Testis (tissue), 2 donors: ENCODE measurements at regions not wholly inside any gene's neighbourhood (a gene's known extent, or its start where the extent isn't known, plus 50 kb on each side); places are given as distances from the start of the nearest gene placed in this dataset.

Experiments used
- DNase-seq: peaks from one replicate; pipeline ENCODE4 v3.0.0-alpha.2; 2019
- H3K27ac ChIP-seq, 2 donors: fragments of 200-600 bp; sonication (generic); one replicate each; pipeline ENCODE4 v1.5.1; 2019
- H3K27me3 ChIP-seq: fragments of 200-600 bp; sonication (generic); one replicate; pipeline ENCODE4 v1.5.1; 2019
- H3K36me3 ChIP-seq: fragments of 200-600 bp; sonication (generic); one replicate; pipeline ENCODE4 v1.5.1; 2017; ENCODE audit warnings: low read depth; ENCODE audit errors: missing control alignments
- H3K4me1 ChIP-seq: fragments of 200-600 bp; sonication (generic); one replicate; pipeline ENCODE4 v1.5.1; 2019
- H3K4me3 ChIP-seq, 2 donors: fragments of 200-600 bp; sonication (generic); one replicate each; pipeline ENCODE4 v1.5.1; 2017 to 2019
- H3K9me3 ChIP-seq: fragments of 200-600 bp; sonication (generic); one replicate; pipeline ENCODE4 v1.5.1; 2017
- POLR2A ChIP-seq: fragments of 450-650 bp; IDR thresholded peaks from one replicate; pipeline ENCODE4 v1.6.1; 2017; ENCODE audit warnings: antibody characterized with exemption, mild to moderate bottlenecking, moderate library complexity
- WGBS, 2 donors: methylation state at CpG; one replicate each; pipeline ENCODE4 v1.1.5; 2018; 5-methylcytosine and 5-hydroxymethylcytosine counted together
- intact Hi-C: fragments of 100-400 bp; cut with DNase I; formaldehyde crosslinking; loops from one replicate; pipeline ENCODE4 v1.15.1; 2023; ENCODE audit warnings: low total_unique reads
- TF ChIP-seq, protein P1 (sequence below), 3 experiments: fragments of 450-650 bp in 2 of 3; fragments of 200-600 bp in 1 of 3; sonication (generic) in 1 of 3; IDR thresholded peaks; one replicate each; pipeline ENCODE4 v1.5.1; 2016 to 2019; ENCODE audit warnings: antibody characterized with exemption in 3 of 3, mild to moderate bottlenecking in 2 of 3, moderate library complexity in 1 of 3

DNA sequence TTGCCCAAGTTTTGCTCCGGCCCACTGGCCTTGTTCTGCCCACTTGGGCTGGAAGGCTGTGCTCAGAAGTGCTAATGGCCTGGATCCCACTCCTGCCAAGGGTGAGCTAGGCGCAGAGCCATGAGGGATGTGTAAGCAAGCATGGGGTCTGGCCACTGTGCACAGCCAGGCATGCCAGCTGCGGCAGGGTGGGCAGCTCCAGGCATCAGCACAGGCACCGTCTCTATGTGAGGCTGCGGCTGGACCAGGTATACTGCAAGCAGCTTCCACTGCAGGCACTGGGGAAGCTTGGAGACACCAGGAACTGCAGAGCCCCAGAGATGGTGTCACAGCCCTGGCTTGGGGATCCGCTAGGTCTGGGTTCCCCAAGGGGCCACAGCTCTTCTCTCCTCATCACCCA, 264.9 kb downstream of the LRIG3 start:
- Histone ChIP-seq H3K36me3 (no peaks in the 10 kb centered on the region), H3K27me3 (no peaks in the 10 kb centered on the region), H3K27ac (no peak overlapping the region), H3K9me3 (no peaks in the 10 kb centered on the region), H3K4me1 (no peaks in the 10 kb centered on the region), H3K4me3 (no peak overlapping the region)
- 73 to 83% methylated on average over 3 to 6 of the region's 6 CpGs for WGBS, 2 donors
- intact Hi-C loops: no loop called here
- DNase-seq: no peak
- no peak for TF ChIP-seq POLR2A
- TF ChIP-seq, protein P1, sequence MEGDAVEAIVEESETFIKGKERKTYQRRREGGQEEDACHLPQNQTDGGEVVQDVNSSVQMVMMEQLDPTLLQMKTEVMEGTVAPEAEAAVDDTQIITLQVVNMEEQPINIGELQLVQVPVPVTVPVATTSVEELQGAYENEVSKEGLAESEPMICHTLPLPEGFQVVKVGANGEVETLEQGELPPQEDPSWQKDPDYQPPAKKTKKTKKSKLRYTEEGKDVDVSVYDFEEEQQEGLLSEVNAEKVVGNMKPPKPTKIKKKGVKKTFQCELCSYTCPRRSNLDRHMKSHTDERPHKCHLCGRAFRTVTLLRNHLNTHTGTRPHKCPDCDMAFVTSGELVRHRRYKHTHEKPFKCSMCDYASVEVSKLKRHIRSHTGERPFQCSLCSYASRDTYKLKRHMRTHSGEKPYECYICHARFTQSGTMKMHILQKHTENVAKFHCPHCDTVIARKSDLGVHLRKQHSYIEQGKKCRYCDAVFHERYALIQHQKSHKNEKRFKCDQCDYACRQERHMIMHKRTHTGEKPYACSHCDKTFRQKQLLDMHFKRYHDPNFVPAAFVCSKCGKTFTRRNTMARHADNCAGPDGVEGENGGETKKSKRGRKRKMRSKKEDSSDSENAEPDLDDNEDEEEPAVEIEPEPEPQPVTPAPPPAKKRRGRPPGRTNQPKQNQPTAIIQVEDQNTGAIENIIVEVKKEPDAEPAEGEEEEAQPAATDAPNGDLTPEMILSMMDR (IDR thresholded peaks at IDR 0.05): no peak

DNA sequence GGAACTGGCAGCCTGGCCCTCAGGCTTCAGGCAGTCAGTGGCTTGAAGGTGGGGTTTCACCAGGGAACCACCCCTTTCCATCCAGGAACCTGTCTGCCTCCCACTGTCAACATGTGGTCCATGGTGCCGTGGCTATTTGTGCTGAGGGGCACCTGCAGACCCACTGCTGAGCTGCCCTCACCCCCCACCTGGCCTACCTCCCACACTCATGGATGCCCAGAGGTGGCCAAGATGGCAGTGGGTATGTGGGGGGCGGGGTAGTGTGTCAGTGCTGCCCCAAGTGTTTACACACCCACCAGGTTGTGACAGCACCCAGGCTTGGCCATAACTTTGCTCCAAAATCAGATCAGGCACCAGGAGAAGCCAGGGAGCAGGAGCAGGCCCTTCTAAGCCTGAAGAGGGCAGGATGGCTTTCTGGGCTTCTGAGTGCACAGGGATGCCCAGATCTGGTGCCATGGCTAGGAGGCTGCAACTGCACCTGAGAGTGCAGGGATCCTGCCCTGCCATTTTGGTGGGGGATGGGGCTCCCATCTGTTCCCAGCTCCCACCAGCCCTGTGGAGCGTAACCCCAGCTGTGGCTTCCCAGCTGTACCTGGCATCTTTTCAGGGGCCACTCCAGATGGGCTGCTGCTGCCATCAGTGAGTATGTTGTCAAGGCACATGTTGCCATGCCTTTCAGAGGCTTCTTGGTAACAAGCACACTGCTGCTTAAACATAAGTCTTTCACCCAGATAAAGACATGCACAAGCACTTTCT, 263.9 kb downstream of the LRIG3 start:
- Histone ChIP-seq H3K9me3 (no peaks in the 10 kb centered on the region), H3K4me3 (no peak overlapping the region), H3K4me1 (no peaks in the 10 kb centered on the region), H3K36me3 (no peaks in the 10 kb centered on the region), H3K27me3 (no peaks in the 10 kb centered on the region), H3K27ac (no peak overlapping the region)
- DNase-seq: no peak
- intact Hi-C loops: no loop called here
- 100% methylated on average over 1 to 3 of the region's 3 CpGs for WGBS, 2 donors
- TF ChIP-seq POLR2A: no peak
- TF ChIP-seq, protein P1 (IDR thresholded peaks at IDR 0.05): no peak

DNA sequence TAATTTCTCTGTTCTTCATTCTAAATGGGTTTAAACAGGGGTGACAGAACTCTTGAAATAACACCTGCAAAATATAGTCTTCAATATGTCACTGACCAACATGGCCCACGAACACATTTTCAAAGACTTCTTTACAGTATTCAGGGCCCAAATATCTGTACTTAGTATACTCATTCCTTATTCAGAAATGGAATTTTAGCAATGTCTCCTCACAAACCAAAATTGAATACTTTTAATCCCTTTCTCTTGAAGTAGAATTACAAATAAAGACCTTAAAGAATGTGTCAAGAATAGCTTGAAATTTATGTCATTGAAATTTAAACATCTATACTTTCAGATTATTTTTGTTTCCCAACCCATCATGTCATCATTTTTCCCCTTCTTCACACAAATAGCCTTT, 263.1 kb downstream of the LRIG3 start:
- Histone ChIP-seq H3K36me3 (no peaks in the 10 kb centered on the region), H3K27me3 (no peaks in the 10 kb centered on the region), H3K4me3 (no peak overlapping the region), H3K27ac (no peak overlapping the region), H3K9me3 (no peaks in the 10 kb centered on the region), H3K4me1 (no peaks in the 10 kb centered on the region)
- TF ChIP-seq POLR2A: no peak
- TF ChIP-seq, protein P1 (IDR thresholded peaks at IDR 0.05): no peak
- no peak for DNase-seq
- WGBS, 2 donors: 67 to 83% methylated on average over 1 of the region's 1 CpG
- intact Hi-C loops: no loop called here

DNA sequence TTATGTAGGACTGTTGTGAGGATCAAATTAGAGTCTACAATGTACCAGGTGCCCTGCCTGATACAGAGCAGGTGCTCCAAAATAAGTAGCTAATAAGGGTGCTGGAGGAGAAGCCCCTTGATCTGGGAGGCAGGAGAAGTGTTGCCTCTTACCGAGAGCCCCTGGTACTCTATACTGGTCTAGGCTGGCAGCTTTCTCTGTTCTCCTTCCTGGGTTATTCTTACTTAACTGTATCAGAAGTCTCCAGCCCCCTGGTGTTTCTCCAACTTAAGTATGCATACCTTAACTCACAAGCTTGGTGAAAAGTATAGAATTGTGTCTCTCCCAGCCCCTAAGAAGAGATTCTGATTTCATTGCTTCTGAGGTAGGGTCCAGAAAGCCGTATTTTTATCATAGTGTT, 254.9 kb downstream of the LRIG3 start:
- H3K27ac ChIP-seq: no peak overlapping the region
- TF ChIP-seq, protein P1 (IDR thresholded peaks at IDR 0.05): no peak
- TF ChIP-seq POLR2A: no peak
- H3K9me3 ChIP-seq: no peaks in the 10 kb centered on the region
- WGBS, 2 donors: 89 to 96% methylated on average over 2 of the region's 2 CpGs
- H3K27me3 ChIP-seq: no peaks in the 10 kb centered on the region
- H3K36me3 ChIP-seq: no peaks in the 10 kb centered on the region
- no peaks in the 10 kb centered on the region for H3K4me1 ChIP-seq
- no peak for DNase-seq
- intact Hi-C loops: no loop called here
- no peak overlapping the region for H3K4me3 ChIP-seq

DNA sequence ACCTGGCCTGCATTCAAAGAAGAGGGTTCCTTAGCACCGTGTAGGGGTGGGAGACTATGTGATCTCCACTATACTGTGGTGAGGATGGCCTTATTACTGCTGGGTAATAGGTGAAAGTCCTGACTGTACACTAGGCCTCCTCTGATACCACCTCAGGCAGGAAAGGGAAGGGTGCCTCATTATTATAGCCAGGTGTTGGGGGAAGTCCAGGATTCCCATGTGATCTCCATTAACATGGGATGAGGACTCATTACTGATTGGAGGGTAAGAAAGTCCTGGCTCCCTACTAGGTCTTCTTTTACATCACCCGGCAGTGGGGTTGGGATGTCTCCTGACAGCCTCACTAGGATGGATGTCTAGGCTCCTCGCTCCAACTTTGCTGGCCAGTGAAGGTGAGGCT, 252.1 kb downstream of the LRIG3 start:
- no peak for DNase-seq
- H3K36me3 ChIP-seq: no peaks in the 10 kb centered on the region
- no peaks in the 10 kb centered on the region for H3K27me3 ChIP-seq
- H3K9me3 ChIP-seq: no peaks in the 10 kb centered on the region
- WGBS, 2 donors: 92 to 96% methylated on average over 3 of the region's 3 CpGs
- no peak overlapping the region for H3K4me3 ChIP-seq
- intact Hi-C loops: no loop called here
- TF ChIP-seq, protein P1 (IDR thresholded peaks at IDR 0.05): no peak
- TF ChIP-seq POLR2A: no peak
- H3K27ac ChIP-seq: no peak overlapping the region
- H3K4me1 ChIP-seq: no peaks in the 10 kb centered on the region
